GM10248 (cell line): ENCODE measurements at regions not wholly inside any gene's neighbourhood (a gene's known extent, or its start where the extent isn't known, plus 50 kb on each side); places are given as distances from the start of the nearest gene placed in this dataset.
A peak's percentile ranks its signal among the peaks of the same experiment; 100 is the strongest.

Experiments
- CTCF ChIA-PET: fragments of 300-600 bp; sonication (Branson Sonifier 250); formaldehyde crosslinking; extraction: SDS; loops from one replicate; lab custom pipeline; 2021; ENCODE audit warnings: antibody characterized with exemption; lab: Yijun Ruan, JAX
- POLR2A ChIA-PET: fragments of 350-650 bp; sonication (Branson Sonifier 250); formaldehyde crosslinking; extraction: SDS; loops from one replicate; lab custom pipeline; 2020; ENCODE audit warnings: antibody characterized with exemption; lab: Yijun Ruan, JAX
- DNase-seq: peaks from one replicate; pipeline ENCODE4 v3.0.0; 2012; ENCODE audit errors: extremely low spot score
- TF ChIP-seq, protein P1 (sequence below): IDR thresholded peaks from 2 replicates; pipeline ENCODE4 v1.5.1; 2012; ENCODE audit warnings: mild to moderate bottlenecking, low read depth; ENCODE audit errors: extremely low read depth, missing control alignments, control extremely low read depth

- ChIA-PET POLR2A (no interaction called here), CTCF (interaction anchor here (0.8 kb wide), 1 partner anchor 13 kb away, joined by 3 read pairs; no protein-coding TSS in a partner anchor)
- no peak for DNase-seq
- TF ChIP-seq, protein P1, sequence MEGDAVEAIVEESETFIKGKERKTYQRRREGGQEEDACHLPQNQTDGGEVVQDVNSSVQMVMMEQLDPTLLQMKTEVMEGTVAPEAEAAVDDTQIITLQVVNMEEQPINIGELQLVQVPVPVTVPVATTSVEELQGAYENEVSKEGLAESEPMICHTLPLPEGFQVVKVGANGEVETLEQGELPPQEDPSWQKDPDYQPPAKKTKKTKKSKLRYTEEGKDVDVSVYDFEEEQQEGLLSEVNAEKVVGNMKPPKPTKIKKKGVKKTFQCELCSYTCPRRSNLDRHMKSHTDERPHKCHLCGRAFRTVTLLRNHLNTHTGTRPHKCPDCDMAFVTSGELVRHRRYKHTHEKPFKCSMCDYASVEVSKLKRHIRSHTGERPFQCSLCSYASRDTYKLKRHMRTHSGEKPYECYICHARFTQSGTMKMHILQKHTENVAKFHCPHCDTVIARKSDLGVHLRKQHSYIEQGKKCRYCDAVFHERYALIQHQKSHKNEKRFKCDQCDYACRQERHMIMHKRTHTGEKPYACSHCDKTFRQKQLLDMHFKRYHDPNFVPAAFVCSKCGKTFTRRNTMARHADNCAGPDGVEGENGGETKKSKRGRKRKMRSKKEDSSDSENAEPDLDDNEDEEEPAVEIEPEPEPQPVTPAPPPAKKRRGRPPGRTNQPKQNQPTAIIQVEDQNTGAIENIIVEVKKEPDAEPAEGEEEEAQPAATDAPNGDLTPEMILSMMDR: peak; percentile 19
Observed at GRCh38 chr7:120089968-120090367, 183.0 kb upstream of the KCND2 start.

DNA sequence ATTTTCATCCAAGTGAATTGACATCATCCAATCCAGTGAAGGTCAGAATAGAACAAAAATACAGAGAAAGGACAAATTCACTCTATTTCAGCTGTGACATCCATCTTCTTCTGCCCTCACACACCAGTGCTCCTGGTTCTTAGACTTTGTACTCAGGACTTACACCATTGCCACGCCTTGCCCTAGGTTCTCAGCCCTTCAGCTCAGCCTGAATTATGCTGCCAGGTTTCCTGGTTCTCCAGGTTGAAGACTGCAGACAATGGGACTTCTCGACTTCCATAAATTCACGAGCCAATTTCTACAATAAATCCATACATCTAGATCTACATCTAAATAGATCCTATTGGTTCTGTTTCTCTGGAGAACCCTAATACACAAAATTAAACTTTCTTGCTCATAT, 181.2 kb upstream of the KCND2 start:
- ChIA-PET CTCF (interaction anchor here (1.0 kb wide), 1 partner anchor 14 kb away, joined by 3 read pairs; no protein-coding TSS in a partner anchor), POLR2A (no interaction called here)
- no peak for DNase-seq
- TF ChIP-seq, protein P1: no peak

DNA sequence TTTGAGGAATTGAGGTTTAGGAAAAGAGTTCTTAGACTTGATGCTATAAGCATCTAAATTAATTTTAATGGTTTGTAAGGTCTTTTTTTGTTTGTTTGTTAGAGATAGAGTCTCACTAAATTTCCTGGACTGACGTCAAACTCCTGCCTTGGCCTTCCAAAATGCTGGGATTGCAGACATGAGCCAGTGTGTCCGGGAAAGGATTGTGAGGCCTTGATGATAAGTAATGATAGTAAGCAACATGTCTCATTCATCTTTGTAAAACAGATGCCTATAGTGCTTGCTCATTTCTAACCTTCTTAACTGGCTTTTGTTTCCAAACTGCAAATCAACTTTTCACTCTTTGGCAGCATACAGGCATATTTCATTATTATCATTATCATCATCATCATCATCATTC, 176.0 kb upstream of the KCND2 start:
- CTCF ChIA-PET: no interaction called here
- TF ChIP-seq, protein P1: no peak
- POLR2A ChIA-PET: no interaction called here
- DNase-seq: no peak

GRCh38 chr7:120097774-120098173, 175.2 kb upstream of the KCND2 start:
- POLR2A ChIA-PET: no interaction called here
- DNase-seq: no peak
- CTCF ChIA-PET: interaction anchor here (0.9 kb wide), 1 partner anchor 9 kb away, joined by 3 read pairs; no protein-coding TSS in a partner anchor
- TF ChIP-seq, protein P1: no peak

DNA sequence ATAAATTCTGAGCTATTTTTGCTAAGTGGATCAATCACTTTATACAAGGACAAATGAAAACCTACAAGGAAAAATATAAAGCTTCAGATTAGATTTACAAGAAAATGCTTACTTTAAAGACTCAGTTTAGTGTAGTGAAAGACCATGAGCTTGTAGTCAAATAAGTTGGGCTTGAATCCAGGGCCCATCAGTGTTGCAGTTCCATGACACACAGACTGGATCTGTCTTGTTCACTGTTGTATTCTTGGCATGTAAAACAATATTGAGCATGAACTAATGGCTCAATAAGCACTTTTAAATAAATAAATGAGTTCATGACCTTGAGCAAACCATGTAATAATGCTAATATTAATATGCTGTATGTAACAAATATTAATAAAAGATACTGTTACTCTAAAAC, 164.6 kb upstream of the KCND2 start:
- POLR2A ChIA-PET: no interaction called here
- DNase-seq: no peak
- TF ChIP-seq, protein P1: no peak
- CTCF ChIA-PET: no interaction called here

GRCh38 chr7:120110169-120110568, 162.8 kb upstream of the KCND2 start:
- CTCF ChIA-PET: no interaction called here

More at GRCh38 chr7:120110169-120110568, 162.8 kb upstream of the KCND2 start:
- DNase-seq: no peak
- TF ChIP-seq, protein P1: no peak
- POLR2A ChIA-PET: no interaction called here
